Glomerular endothelial cell (primary cell): ENCODE measurements at regions not wholly inside any gene's neighbourhood (a gene's known extent, or its start where the extent isn't known, plus 50 kb on each side); places are given as distances from the start of the nearest gene placed in this dataset.
A peak's percentile ranks its signal among the peaks of the same experiment; 100 is the strongest.
"Not testable (repeated sequence)": the region's sequence is repeated elsewhere in the genome, so short reads cannot be mapped to it uniquely, and the experiment has no call there.

Experiments
- DNase-seq: peaks from one replicate; pipeline ENCODE4 v3.0.0-alpha.2; 2011; ENCODE audit warnings: low read depth, low spot score; ENCODE audit errors: extremely low read depth

DNA sequence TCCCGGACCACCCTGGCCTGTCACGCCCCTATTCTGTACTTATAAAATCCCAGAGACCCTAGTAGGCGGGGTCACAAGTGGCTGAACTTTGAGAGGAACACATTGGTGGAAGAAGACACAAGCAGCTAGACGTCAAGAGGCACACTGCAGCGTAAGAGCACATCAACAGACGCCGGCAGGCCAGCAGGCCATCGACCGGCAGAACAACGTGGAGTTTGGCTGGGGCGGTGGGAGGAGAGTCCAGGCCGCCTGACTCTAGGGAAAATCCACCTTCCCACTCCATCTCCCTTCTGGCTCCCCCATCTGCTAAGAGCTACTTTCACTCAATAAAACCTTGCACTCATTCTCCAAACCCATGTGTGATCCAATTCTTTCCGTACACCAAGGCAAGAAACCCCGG is 601.8 kb upstream of the CDH2 start:
- no peak for DNase-seq

GRCh38 chr18:28777756-28778155 is 600.8 kb upstream of the CDH2 start:
- no peak for DNase-seq

DNA sequence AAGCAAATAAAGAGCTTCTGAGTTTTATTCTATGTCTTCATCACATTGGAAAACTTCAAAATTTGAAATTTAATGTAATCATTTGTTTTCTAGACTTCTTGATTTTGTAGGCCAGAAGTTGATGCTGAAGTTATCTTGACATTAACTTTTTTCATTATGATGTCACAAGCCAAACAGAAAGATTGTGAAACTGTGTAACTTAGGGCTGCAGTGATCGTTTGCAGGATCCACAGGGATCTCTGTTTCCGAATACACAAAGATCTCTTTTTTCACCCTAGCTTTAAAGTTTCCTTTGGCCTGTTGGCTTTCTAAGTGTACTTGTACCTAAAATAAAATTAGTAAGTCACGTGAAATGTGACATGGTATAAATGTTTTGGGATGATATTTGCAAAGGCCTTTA is 594.9 kb upstream of the CDH2 start:
- no peak for DNase-seq

- DNase-seq, result no peak
Measured at GRCh38 chr18:28768791-28769768, 592.1 kb upstream of the CDH2 start.

DNA sequence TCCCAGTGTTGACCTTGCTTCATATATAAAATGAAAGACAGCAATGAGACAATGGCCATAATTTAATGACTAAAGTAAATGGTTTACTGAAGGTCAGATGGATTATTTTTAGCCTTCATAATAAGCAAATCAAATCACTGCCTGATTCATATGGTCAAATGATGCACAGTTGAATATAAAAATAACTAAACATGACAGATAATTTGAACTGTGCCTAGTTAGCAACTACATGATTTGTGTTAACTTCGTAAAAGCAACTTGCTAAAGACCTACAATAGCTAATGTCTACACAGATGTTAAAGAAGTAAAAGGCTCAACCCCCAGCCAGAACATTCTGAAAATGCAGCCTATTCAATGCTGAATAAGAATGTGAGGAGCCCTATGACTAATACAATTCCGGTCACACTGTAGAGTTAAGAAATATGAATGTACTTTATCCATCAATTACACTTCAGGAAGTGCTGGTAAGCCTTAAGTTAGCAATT is 590.8 kb upstream of the CDH2 start:
- DNase-seq, result peak; percentile 71

DNA sequence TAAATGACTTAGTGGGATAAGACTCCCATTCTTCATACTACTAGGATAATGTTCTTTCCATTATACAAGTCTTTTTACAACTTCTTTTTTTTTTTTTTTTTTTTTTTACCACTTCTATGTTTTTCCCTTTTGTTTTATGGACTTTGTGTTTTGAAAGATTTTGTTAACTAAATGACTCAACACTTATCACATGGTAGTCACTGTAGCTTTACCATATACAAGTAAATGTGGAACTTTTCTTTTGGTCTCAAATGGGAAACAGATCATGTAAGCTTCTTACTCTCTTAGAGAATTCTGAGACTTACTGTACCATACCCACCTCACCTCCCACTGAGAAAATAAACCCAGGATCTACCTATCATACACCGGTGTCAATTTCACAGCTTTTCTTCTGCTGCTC is 590.3 kb upstream of the CDH2 start:
- no peak for DNase-seq

DNA sequence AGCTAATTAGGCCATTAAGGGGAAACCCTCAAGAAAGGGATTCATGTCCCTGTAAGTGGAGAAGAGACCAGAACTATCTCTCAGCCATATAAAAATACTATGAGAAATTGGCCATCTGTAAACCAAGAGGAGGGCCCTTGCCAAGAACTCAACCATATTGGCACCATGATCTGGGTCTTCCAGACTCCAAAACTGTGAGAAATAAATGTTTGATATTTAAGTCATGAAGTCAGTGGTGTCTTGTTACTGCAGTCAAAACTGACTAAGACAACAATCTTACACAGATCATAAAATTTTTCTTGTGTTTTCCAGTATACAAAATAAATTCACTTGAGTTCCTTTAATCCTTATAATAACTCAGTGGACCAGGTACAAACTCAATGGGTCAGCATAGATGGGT is 589.8 kb upstream of the CDH2 start:
- no peak for DNase-seq

GRCh38 chr18:28766027-28766426 is 589.1 kb upstream of the CDH2 start:
- DNase-seq, result no peak

DNA sequence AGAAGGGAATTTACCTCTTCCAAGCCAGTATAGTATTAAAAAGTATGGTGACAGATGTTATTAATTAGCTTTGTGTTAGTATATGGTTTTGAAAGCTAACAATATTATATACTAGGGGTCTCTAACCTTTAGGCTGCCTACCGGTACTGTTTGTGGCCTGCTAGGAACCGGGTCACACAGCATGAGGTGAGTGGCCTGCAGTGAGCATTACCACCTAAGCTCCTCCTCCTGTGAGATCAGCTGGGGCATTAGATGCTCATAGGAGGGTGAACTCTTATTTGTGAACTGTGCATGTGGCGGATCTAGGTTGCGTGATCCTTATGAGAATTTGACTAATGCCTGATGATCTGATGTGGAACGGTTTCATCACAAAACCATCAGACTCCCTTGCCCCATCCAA is 583.4 kb upstream of the CDH2 start:
- DNase-seq, result no peak

DNA sequence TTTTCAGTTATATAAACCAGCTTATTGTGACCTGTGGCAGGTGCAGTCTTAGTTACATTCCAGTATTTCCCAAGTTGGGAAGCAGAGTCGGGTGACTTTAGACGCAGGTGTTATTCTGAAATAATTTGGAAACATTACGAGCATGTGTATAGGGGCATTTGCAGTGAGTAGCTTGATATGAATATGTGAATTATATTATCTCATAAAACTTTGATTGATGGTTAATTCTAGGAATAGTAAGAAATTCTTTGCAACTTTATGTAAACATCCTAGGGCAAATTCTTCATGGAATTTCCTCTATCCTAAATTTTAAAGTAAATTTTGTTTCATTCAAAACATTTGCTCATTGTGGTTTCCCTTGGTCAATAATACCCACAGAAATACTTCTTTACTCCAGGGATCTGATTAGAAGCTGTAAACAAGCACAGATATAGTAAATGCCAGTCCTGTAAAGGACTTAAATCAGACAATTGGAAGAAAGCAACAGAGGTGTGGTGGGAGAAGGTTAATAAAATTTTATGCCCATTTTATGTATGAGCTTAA is 580.6 kb upstream of the CDH2 start:
- DNase-seq, result no peak

DNA sequence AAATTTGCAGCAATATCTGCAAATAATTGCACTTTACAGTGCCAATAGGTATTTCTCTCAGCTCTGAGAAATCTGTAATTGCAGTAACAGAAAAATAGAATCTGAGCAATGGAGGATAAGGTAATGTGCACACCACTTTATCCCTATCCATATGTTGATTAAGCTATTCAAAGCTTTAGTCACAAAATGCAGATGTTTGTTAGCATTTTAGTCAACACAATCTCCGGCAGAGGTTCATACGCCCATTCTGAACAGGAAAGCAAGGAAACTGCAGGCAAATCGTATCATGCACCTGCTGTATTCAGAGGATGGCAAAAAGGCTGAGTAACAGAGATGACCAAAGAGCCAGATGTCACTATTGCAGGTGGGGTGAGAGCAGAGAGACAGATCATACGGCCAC is 566.2 kb upstream of the CDH2 start:
- no peak for DNase-seq

GRCh38 chr18:28740575-28740974 is 563.6 kb upstream of the CDH2 start:
- no peak for DNase-seq

- no peak for DNase-seq
Measured at GRCh38 chr18:28736951-28737350, 560.0 kb upstream of the CDH2 start.

DNA sequence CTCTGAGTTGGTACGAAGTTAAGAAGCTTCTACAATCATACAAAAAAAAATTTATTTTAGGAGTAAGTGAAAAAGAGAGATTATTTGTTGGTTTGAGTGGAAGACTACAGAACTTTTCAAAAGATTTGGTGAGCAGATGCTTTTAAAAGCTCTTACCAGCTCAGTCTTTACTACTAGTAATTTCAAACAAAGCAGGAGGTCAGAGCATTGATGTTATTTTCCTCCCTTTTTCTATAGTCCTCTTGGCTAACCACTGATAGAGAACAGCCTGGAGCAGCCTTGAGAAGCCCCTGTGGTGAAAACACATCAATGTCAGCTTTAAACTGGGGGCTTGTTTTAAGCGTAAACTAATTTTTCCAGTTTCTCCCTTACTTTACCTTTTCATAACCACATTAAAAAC is 559.3 kb upstream of the CDH2 start:
- DNase-seq, result no peak

GRCh38 chr18:28735731-28736130 is 558.8 kb upstream of the CDH2 start:
- DNase-seq, result peak; percentile 41

DNA sequence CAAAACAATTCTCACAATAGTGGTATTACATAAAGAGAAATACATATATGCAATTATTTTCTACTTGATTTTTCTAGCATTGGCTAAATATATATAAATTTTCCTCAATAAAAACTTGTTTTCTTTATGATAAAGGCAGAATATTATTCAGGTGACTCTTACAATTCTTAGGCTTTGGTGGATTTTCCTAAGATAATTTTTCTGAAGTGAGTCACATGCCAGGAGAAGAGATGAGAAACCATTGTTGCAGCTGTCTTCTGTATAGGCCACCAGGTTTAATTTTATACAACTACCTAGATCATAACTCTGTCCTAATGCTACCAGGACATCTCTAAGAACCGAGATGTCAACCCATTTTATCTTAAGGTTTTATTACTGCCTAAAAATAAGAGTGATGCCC is 552.4 kb upstream of the CDH2 start:
- no peak for DNase-seq

- no peak for DNase-seq
Measured at GRCh38 chr18:28728891-28729290, 552.0 kb upstream of the CDH2 start.

DNA sequence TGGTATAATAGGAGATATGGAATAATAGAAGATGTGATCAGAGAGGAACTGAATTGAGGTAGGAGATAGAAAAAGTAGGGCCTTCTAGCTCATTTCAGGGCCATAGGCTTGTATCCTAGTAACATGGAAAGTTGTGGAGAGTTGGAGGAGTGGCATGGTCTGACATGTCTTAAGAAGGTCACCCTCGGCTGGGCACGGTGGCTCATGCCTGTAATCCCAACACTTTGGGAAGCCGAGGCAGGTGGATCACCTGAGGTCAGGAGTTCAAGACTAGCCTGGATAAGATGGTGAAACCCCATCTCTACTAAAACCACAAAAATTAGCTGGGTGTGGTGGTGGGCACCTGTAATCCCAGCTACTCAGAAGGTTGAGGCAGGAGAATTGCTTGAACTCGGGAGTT is 550.3 kb upstream of the CDH2 start:
- not testable (repeated sequence) for DNase-seq

DNA sequence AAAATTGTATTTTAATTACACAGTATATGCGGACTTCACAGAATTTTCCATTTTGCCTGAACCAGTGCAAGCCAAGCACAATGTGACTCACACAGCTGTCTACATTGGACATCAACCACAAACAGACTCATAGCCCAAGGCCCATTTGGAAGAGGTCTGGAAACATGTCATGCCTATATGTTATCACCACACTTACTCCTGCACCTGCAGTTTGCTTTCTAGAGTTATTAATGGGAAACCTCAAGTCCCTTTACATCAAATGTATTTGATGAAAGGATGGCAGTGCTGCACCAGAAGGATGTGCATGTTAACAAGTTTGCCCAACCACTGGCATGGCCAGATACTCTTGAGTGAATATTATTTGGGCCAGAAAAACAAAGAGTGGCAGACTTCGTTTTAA is 548.9 kb upstream of the CDH2 start:
- DNase-seq, result no peak

- DNase-seq, result no peak
Measured at GRCh38 chr18:28723506-28723905, 546.6 kb upstream of the CDH2 start.

- DNase-seq, result no peak
Measured at GRCh38 chr18:28718696-28719095, 541.8 kb upstream of the CDH2 start.

DNA sequence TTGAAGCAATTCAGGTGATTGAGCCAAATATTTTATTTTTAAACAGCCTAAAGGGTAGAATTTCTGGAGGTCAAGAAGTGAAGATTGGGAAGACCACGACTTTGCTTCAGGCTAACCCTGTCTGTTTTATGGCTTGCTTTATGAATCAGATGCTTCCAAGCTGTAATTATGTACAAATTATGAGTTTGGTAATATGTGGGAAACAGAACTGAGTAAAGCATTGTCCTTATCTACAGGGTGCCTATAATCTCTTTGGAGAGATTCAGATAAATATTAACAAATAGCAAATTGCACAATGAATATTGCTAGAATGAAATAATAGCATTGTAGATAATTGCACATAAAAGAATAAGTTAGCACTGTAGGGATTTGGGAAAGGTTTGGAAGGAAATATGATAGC is 539.4 kb upstream of the CDH2 start:
- DNase-seq, result no peak
